ENCODE measurements at regions not wholly inside any gene's neighbourhood (a gene's known extent, or its start where the extent isn't known, plus 50 kb on each side); places are given as distances from the start of the nearest gene placed in this dataset.

DNA sequence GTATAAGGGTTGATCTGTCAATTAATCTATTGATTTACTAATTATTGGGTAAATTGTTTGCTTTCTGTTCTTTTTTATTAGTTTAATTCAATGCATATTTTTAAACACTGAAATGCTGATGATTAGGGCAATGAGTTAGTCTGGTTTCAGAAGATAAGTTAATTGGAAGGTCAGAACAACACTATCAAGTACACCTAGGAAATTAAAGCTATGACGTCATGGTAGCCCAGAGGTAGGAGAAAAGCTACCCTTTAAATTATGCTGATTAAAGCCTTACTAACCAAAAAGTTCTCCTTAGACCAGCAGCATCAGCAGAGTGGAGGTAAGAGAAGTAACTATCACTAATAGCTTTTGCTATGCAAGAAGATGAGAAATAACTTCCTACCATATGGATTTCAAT, 770.4 kb upstream of the ARPP21 start:
- TF ChIP-seq, protein P1, sequence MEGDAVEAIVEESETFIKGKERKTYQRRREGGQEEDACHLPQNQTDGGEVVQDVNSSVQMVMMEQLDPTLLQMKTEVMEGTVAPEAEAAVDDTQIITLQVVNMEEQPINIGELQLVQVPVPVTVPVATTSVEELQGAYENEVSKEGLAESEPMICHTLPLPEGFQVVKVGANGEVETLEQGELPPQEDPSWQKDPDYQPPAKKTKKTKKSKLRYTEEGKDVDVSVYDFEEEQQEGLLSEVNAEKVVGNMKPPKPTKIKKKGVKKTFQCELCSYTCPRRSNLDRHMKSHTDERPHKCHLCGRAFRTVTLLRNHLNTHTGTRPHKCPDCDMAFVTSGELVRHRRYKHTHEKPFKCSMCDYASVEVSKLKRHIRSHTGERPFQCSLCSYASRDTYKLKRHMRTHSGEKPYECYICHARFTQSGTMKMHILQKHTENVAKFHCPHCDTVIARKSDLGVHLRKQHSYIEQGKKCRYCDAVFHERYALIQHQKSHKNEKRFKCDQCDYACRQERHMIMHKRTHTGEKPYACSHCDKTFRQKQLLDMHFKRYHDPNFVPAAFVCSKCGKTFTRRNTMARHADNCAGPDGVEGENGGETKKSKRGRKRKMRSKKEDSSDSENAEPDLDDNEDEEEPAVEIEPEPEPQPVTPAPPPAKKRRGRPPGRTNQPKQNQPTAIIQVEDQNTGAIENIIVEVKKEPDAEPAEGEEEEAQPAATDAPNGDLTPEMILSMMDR (IDR thresholded peaks at IDR 0.05; ENCODE audit: insufficient read depth, low read length, poor library complexity, severe bottlenecking) = no peak
- Histone ChIP-seq H3K4me3 (ENCODE audit: low read depth, low read length) (no peak overlapping the region), H3K36me3 (ENCODE audit: control insufficient read depth, insufficient read depth, low read length) (no peaks in the 10 kb centered on the region), H3K27me3 (ENCODE audit: control insufficient read depth, insufficient read depth, low read length) (no peaks in the 10 kb centered on the region)
- DNase-seq (ENCODE audit: low read depth) = no peak

- no peak for DNase-seq (ENCODE audit: low read depth)
- H3K27me3 ChIP-seq (ENCODE audit: control insufficient read depth, insufficient read depth, low read length) = no peaks in the 10 kb centered on the region
- no peaks in the 10 kb centered on the region for H3K36me3 ChIP-seq (ENCODE audit: control insufficient read depth, insufficient read depth, low read length)
Observed at GRCh38 chr3:34869696-34870095, 769.6 kb upstream of the ARPP21 start.

DNA sequence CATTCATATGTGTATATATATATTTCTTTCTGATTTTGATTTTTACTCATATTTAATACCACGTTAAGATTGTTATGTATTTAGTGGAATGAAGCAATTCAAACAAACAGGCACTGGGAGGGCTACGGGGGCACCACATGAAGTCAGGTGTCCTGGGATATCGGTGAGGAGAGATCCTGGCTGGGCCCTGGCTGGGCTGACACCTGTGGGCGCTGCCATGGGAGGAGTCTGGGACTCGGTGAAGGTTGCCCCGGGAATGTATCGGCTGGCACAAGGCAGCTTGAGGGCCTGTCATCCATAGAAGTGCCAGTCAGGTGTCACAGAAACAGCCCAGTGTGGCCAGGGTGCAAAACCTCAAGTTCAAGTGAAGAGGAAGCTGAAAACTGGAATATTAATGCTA, 766.9 kb upstream of the ARPP21 start:
- no peaks in the 10 kb centered on the region for H3K27me3 ChIP-seq (ENCODE audit: control insufficient read depth, insufficient read depth, low read length)
- no peaks in the 10 kb centered on the region for H3K36me3 ChIP-seq (ENCODE audit: control insufficient read depth, insufficient read depth, low read length)
- no peak for DNase-seq (ENCODE audit: low read depth)
- H3K4me3 ChIP-seq (ENCODE audit: low read depth, low read length) = no peak overlapping the region
- TF ChIP-seq, protein P1 (IDR thresholded peaks at IDR 0.05; ENCODE audit: insufficient read depth, low read length, poor library complexity, severe bottlenecking) = no peak

More at GRCh38 chr3:34869696-34870095, 769.6 kb upstream of the ARPP21 start:
- no peak overlapping the region for H3K4me3 ChIP-seq (ENCODE audit: low read depth, low read length)
- TF ChIP-seq, protein P1 (IDR thresholded peaks at IDR 0.05; ENCODE audit: insufficient read depth, low read length, poor library complexity, severe bottlenecking) = no peak

DNA sequence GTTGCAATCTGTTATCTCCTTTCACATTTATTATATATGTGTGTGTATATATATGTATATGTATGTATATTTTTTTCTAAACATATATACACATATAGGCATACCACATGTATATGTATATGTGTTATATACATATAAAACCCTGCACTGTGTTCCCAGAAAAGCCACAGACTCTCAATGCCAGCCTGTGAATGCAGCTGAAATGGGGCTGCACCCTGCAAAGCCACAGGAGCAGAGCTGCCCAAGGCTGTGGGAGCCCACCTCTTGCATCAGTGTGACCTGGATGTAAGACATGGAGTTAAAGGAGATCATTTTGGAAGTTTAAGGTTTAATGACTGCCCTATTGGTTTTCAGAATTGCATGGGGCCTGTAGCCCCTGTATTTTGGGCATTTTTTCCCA, 762.3 kb upstream of the ARPP21 start:
- Histone ChIP-seq H3K4me3 (ENCODE audit: low read depth, low read length) (no peak overlapping the region), H3K36me3 (ENCODE audit: control insufficient read depth, insufficient read depth, low read length) (no peaks in the 10 kb centered on the region), H3K27me3 (ENCODE audit: control insufficient read depth, insufficient read depth, low read length) (no peaks in the 10 kb centered on the region)
- DNase-seq (ENCODE audit: low read depth) = no peak
- TF ChIP-seq, protein P1 (IDR thresholded peaks at IDR 0.05; ENCODE audit: insufficient read depth, low read length, poor library complexity, severe bottlenecking) = no peak

- no peak for DNase-seq (ENCODE audit: low read depth)
- Histone ChIP-seq H3K36me3 (ENCODE audit: control insufficient read depth, insufficient read depth, low read length) (no peaks in the 10 kb centered on the region), H3K27me3 (ENCODE audit: control insufficient read depth, insufficient read depth, low read length) (no peaks in the 10 kb centered on the region), H3K4me3 (ENCODE audit: low read depth, low read length) (no peak overlapping the region)
- TF ChIP-seq, protein P1 (IDR thresholded peaks at IDR 0.05; ENCODE audit: insufficient read depth, low read length, poor library complexity, severe bottlenecking) = no peak
Observed at GRCh38 chr3:34878488-34878887, 760.8 kb upstream of the ARPP21 start.

DNA sequence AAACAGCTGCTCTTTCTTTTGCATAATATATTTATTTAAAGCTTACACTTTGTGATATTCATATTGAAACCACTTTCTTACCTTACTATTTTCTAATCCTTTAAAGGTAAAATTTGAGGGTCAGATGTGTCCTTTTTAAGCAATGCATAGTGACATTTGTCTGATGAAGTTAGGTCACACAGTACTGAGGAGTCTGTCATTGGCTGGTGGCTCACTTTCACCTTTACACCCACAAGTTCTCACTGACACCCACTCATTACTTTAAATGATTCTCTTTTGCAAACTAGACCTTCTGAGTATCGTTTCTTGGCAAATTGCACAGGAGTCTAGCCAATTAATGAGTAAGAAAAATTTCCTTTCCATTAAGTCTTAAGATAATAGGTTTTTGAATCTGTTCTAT, 758.3 kb upstream of the ARPP21 start:
- Histone ChIP-seq H3K27me3 (ENCODE audit: control insufficient read depth, insufficient read depth, low read length) (no peaks in the 10 kb centered on the region), H3K36me3 (ENCODE audit: control insufficient read depth, insufficient read depth, low read length) (no peaks in the 10 kb centered on the region), H3K4me3 (ENCODE audit: low read depth, low read length) (no peak overlapping the region)
- TF ChIP-seq, protein P1 (IDR thresholded peaks at IDR 0.05; ENCODE audit: insufficient read depth, low read length, poor library complexity, severe bottlenecking) = no peak
- DNase-seq (ENCODE audit: low read depth) = no peak
